OCI-LY7 (cell line): ENCODE measurements at regions not wholly inside any gene's neighbourhood (a gene's known extent, or its start where the extent isn't known, plus 50 kb on each side); places are given as distances from the start of the nearest gene placed in this dataset.
"Not testable (repeated sequence)": the region's sequence is repeated elsewhere in the genome, so short reads cannot be mapped to it uniquely, and the experiment has no call there.

Source experiments
- CTCF ChIP-seq: fragments of 200-600 bp; sonication (generic); conservative IDR thresholded peaks from 2 replicates; pipeline ENCODE4 v1.5.1; 2014; ENCODE audit warnings: mild to moderate bottlenecking, antibody characterized with exemption, low read length, moderate library complexity, mixed read lengths
- EZH2phosphoT487 ChIP-seq: fragments of 200-600 bp; sonication (generic); IDR thresholded peaks from 2 replicates; pipeline ENCODE4 v1.6.1; 2018; ENCODE audit warnings: low read depth, borderline replicate concordance, mild to moderate bottlenecking, mixed run types, antibody characterized with exemption, low read length, moderate library complexity, mixed read lengths

DNA sequence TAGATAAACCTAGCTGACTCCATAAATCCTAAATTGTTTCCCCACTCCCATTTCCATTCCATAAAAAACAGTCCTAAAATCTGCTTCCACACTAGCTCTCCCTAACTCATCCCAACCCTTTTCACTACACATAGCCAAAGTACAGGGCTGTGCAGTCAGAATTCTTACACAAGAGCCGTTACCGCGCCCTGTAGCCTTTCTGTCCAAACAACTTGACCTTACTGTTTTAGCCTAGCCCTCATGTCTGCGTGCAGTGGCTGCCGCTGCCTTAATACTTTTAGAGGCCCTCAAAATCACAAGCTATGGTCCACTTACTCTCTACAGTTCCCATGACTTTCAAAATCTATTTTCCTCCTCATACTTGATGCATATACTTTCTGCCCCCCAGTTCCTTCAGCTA is 516.8 kb downstream of the MATN1 start:
- not testable (repeated sequence) for TF ChIP-seq CTCF, EZH2phosphoT487
